HG03378 (cell line): ENCODE measurements at regions not wholly inside any gene's neighbourhood (a gene's known extent, or its start where the extent isn't known, plus 50 kb on each side); places are given as distances from the start of the nearest gene placed in this dataset.
"Not testable (repeated sequence)": the region's sequence is repeated elsewhere in the genome, so short reads cannot be mapped to it uniquely, and the experiment has no call there.

Experiments used
- ATAC-seq: cut with Tn5 transposase; IDR thresholded peaks from one replicate; pipeline ENCODE4 v1.9.1; 2021; ENCODE audit warnings: mild to moderate bottlenecking, moderate library complexity; ENCODE audit not compliant: unreplicated experiment

GRCh38 chr4:1589098-1589497 is 95.0 kb downstream of the FAM53A start:
- no peak for ATAC-seq

GRCh38 chr4:1588306-1588705 is 95.8 kb downstream of the FAM53A start:
- ATAC-seq, result no peak

GRCh38 chr4:1584498-1584897 is 99.6 kb downstream of the FAM53A start:
- no peak for ATAC-seq

GRCh38 chr4:1583859-1584258 is 100.3 kb downstream of the FAM53A start:
- ATAC-seq, result no peak

- ATAC-seq, result no peak
Measured at GRCh38 chr4:1583051-1583785, 100.9 kb downstream of the FAM53A start.

- no peak for ATAC-seq
Measured at GRCh38 chr4:1582227-1582626, 101.9 kb downstream of the FAM53A start.

- peak; percentile 50 for ATAC-seq
Measured at GRCh38 chr4:1581164-1581894, 102.8 kb downstream of the FAM53A start.

- ATAC-seq, result not testable (repeated sequence)
Measured at GRCh38 chr4:1580692-1581012, 103.5 kb downstream of the FAM53A start.

GRCh38 chr4:1579901-1580691 is 104.0 kb downstream of the FAM53A start:
- ATAC-seq, result no peak

- no peak for ATAC-seq
Measured at GRCh38 chr4:1579001-1579900, 104.9 kb downstream of the FAM53A start.

- no peak for ATAC-seq
Measured at GRCh38 chr4:1578251-1578773, 105.8 kb downstream of the FAM53A start.

- ATAC-seq, result no peak
Measured at GRCh38 chr4:1577822-1578217, 106.3 kb downstream of the FAM53A start.

- ATAC-seq, result no peak
Measured at GRCh38 chr4:1576961-1577821, 106.9 kb downstream of the FAM53A start.

- no peak for ATAC-seq
Measured at GRCh38 chr4:1576304-1576960, 107.7 kb downstream of the FAM53A start.

- ATAC-seq, result no peak
Measured at GRCh38 chr4:1575418-1576303, 108.5 kb downstream of the FAM53A start.

- no peak for ATAC-seq
Measured at GRCh38 chr4:1574601-1575417, 109.3 kb downstream of the FAM53A start.

GRCh38 chr4:1573830-1574459 is 110.2 kb downstream of the FAM53A start:
- no peak for ATAC-seq
